A549 (cell line): ENCODE measurements at regions not wholly inside any gene's neighbourhood (a gene's known extent, or its start where the extent isn't known, plus 50 kb on each side); places are given as distances from the start of the nearest gene placed in this dataset.

Experiments
- CTCF ChIP-seq: fragments of >200 bp; sonication (Bioruptor Twin); formaldehyde crosslinking; IDR thresholded peaks from 3 replicates; pipeline ENCODE4 v1.5.1; 2016
- EP300 ChIP-seq, 2 experiments: fragments of >200 bp; sonication (Bioruptor Twin); formaldehyde crosslinking; IDR thresholded peaks; 2 replicates in 1 of 2; 3 replicates in 1 of 2; pipeline ENCODE4 v1.6.1; 2016 to 2017
- FOSL2 ChIP-seq, 2 experiments: fragments of 450-650 bp in 1 of 2; fragments of >200 bp in 1 of 2; sonication (Bioruptor Twin) in 1 of 2; formaldehyde crosslinking; IDR thresholded peaks; 2 replicates each; pipeline versions ENCODE4 v1.5.0 to v1.6.1; 2016 to 2020; ENCODE audit warnings: mild to moderate bottlenecking in 1 of 2, moderate library complexity in 1 of 2
- JUN ChIP-seq, 2 experiments: fragments of >200 bp; sonication (Bioruptor Twin); formaldehyde crosslinking; IDR thresholded peaks; 2 replicates in 1 of 2; 3 replicates in 1 of 2; pipeline ENCODE4 v1.6.1; 2016 to 2017
- JUNB ChIP-seq: fragments of >200 bp; sonication (Bioruptor Twin); formaldehyde crosslinking; IDR thresholded peaks from 2 replicates; pipeline ENCODE4 v1.6.1; 2016
- MYC ChIP-seq: IDR thresholded peaks from 2 replicates; pipeline ENCODE4 v1.6.1; 2012; ENCODE audit warnings: mild to moderate bottlenecking, inconsistent platforms, low read length, improper control_type of control experiment, borderline replicate concordance
- NPAS2 ChIP-seq: fragments of 250-450 bp; sonication (Bioruptor Pico); IDR thresholded peaks from 2 replicates; pipeline ENCODE4 v1.8.0; 2022; ENCODE audit warnings: mild to moderate bottlenecking, moderate library complexity, borderline replicate concordance
- NR3C1 ChIP-seq: fragments of >200 bp; sonication (Bioruptor Twin); formaldehyde crosslinking; IDR thresholded peaks from 3 replicates; pipeline ENCODE4 v1.6.1; 2017
- POLR2A ChIP-seq: IDR thresholded peaks from 2 replicates; pipeline ENCODE4 v1.6.1; 2012; ENCODE audit warnings: mild to moderate bottlenecking, low read length
- RNF2 ChIP-seq: fragments of 200-600 bp; sonication (generic); IDR thresholded peaks from 2 replicates; pipeline ENCODE4 v1.6.1; 2016; ENCODE audit warnings: low read depth, mild to moderate bottlenecking, antibody characterized with exemption, moderate library complexity, borderline replicate concordance
- SMC3 ChIP-seq: fragments of >200 bp; sonication (Bioruptor Twin); formaldehyde crosslinking; IDR thresholded peaks from 3 replicates; pipeline ENCODE4 v1.6.1; 2018; ENCODE audit warnings: inconsistent platforms
- USF2 ChIP-seq: fragments of 450-650 bp; IDR thresholded peaks from 2 replicates; pipeline ENCODE4 v1.6.1; 2014; ENCODE audit warnings: antibody characterized with exemption
- ZFP36 ChIP-seq: fragments of 450-650 bp; IDR thresholded peaks from 2 replicates; pipeline ENCODE4 v1.6.1; 2014; ENCODE audit warnings: borderline replicate concordance; ENCODE audit not compliant: partially characterized antibody
- TF ChIP-seq, protein P1 (sequence below): IDR thresholded peaks from 2 replicates; pipeline ENCODE4 v1.6.1; 2012

DNA sequence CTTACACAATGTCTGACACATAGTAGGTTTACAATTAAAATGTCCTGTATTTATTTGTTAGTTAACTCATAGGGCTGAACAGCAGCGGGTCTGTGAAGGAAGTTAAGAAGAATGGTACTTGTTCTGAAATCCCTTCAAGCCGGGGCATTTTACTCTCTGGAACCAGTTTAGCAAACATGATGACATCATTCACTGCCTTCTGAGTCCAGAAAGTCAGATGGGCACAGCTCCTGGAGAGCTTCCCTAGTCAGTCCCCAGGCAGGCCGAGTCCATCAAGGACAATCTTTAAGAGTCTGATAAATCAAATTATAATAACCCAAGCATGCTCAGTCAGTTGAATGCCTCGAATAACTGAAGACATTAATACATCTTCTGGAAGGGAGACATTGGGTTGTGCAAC is 125.4 kb upstream of the DAB1 start:
- no peak for TF ChIP-seq SMC3
- TF ChIP-seq NR3C1 = no peak
- TF ChIP-seq EP300 (IDR thresholded peaks at IDR 0.05) = no peak
- no peak for TF ChIP-seq CTCF
- no peak for TF ChIP-seq JUNB
- no peak for TF ChIP-seq ZFP36
- no peak for TF ChIP-seq FOSL2 (IDR thresholded peaks at IDR 0.05)
- TF ChIP-seq FOSL2 (CRISPR knock-in tag; IDR thresholded peaks at IDR 0.05) = no peak
- no peak for TF ChIP-seq MYC
- TF ChIP-seq, protein P1, sequence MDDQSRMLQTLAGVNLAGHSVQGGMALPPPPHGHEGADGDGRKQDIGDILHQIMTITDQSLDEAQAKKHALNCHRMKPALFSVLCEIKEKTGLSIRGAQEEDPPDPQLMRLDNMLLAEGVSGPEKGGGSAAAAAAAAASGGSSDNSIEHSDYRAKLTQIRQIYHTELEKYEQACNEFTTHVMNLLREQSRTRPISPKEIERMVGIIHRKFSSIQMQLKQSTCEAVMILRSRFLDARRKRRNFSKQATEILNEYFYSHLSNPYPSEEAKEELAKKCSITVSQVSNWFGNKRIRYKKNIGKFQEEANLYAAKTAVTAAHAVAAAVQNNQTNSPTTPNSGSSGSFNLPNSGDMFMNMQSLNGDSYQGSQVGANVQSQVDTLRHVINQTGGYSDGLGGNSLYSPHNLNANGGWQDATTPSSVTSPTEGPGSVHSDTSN = no peak
- no peak for TF ChIP-seq JUN (IDR thresholded peaks at IDR 0.05)
- no peak for TF ChIP-seq NPAS2 (CRISPR knock-in tag)
- TF ChIP-seq RNF2 = no peak
- no peak for TF ChIP-seq USF2
- TF ChIP-seq POLR2A = no peak
